ENCODE measurements at regions not wholly inside any gene's neighbourhood (a gene's known extent, or its start where the extent isn't known, plus 50 kb on each side); places are given as distances from the start of the nearest gene placed in this dataset.

- TF ChIP-seq CTCF (IDR thresholded peaks at IDR 0.05) = no peak
- no peak for TF ChIP-seq POLR2A (IDR thresholded peaks at IDR 0.05)
Measured at GRCh38 chr7:155164316-155164715, 94.2 kb downstream of the HTR5A start.

Data from Peyer's patch (tissue), 4 donors.